GM21447 (cell line): ENCODE measurements at regions not wholly inside any gene's neighbourhood (a gene's known extent, or its start where the extent isn't known, plus 50 kb on each side); places are given as distances from the start of the nearest gene placed in this dataset.

Experiments
- ATAC-seq: cut with Tn5 transposase; IDR thresholded peaks from one replicate; pipeline ENCODE4 v1.9.1; 2021; ENCODE audit not compliant: unreplicated experiment

- ATAC-seq = no peak
Observed at GRCh38 chr2:181300600-181301291, 156.4 kb upstream of the ITGA4 start.

GRCh38 chr2:181304011-181304844 is 153.0 kb upstream of the ITGA4 start:
- peak; percentile 38 for ATAC-seq

GRCh38 chr2:181305301-181306123 is 151.7 kb upstream of the ITGA4 start:
- ATAC-seq = peak; percentile 82

GRCh38 chr2:181306785-181307184 is 150.4 kb upstream of the ITGA4 start:
- peak; percentile 21 for ATAC-seq

- no peak for ATAC-seq
Observed at GRCh38 chr2:181307203-181307991, 149.8 kb upstream of the ITGA4 start.

GRCh38 chr2:181308766-181309515 is 148.2 kb upstream of the ITGA4 start:
- ATAC-seq = no peak

GRCh38 chr2:181309586-181309985 is 147.6 kb upstream of the ITGA4 start:
- ATAC-seq = no peak

- no peak for ATAC-seq
Observed at GRCh38 chr2:181310967-181311366, 146.2 kb upstream of the ITGA4 start.

- peak; percentile 20 for ATAC-seq
Observed at GRCh38 chr2:181311837-181312236, 145.3 kb upstream of the ITGA4 start.

- ATAC-seq = peak; percentile 86
Observed at GRCh38 chr2:181312515-181312927, 144.7 kb upstream of the ITGA4 start.

GRCh38 chr2:181313845-181314244 is 143.3 kb upstream of the ITGA4 start:
- no peak for ATAC-seq

- ATAC-seq = no peak
Observed at GRCh38 chr2:181314551-181314950, 142.6 kb upstream of the ITGA4 start.

GRCh38 chr2:181317511-181317910 is 139.7 kb upstream of the ITGA4 start:
- no peak for ATAC-seq

GRCh38 chr2:181318504-181319280 is 138.5 kb upstream of the ITGA4 start:
- no peak for ATAC-seq

GRCh38 chr2:181319286-181319685 is 137.9 kb upstream of the ITGA4 start:
- no peak for ATAC-seq

GRCh38 chr2:181320638-181321037 is 136.5 kb upstream of the ITGA4 start:
- no peak for ATAC-seq

- ATAC-seq = no peak
Observed at GRCh38 chr2:181324912-181325311, 132.3 kb upstream of the ITGA4 start.

GRCh38 chr2:181326661-181327060 is 130.5 kb upstream of the ITGA4 start:
- ATAC-seq = no peak

GRCh38 chr2:181330286-181330685 is 126.9 kb upstream of the ITGA4 start:
- no peak for ATAC-seq
